ENCODE measurements at regions not wholly inside any gene's neighbourhood (a gene's known extent, or its start where the extent isn't known, plus 50 kb on each side); places are given as distances from the start of the nearest gene placed in this dataset.
"Not testable (repeated sequence)": the region's sequence is repeated elsewhere in the genome, so short reads cannot be mapped to it uniquely, and the experiment has no call there.

DNA sequence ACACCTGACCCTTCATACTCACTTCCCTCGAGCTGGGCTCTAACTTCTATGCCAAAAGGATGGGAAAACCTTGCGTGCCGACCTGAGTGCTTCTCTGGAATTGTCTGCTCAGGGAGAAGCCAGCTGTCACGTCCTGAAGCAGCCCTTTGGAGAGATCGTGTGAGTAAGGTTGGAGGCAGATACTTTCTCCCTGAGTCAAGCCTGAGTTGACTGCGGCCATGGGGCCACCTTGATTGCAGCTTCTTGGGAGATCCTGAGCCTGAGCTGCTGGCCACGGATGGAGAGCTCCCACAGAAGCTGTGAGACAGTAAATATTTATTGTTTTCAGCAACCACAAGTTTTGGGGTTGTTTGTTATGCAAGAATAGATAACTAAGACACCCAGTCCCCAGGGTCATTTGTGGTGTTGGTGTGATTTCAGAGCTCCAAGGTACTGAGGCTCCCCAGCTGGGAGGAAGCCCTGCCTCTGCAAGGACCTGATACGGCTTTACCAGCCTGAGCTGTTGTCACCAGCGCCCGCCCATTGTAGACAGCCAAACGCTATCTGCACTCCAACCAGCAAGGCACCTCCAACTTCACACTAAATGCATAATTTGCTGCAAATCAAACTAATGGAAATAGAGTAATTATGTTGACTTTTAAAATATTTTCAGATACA lies 531.6 kb downstream of the PTPRU start:
- no peak for DNase-seq

DNA sequence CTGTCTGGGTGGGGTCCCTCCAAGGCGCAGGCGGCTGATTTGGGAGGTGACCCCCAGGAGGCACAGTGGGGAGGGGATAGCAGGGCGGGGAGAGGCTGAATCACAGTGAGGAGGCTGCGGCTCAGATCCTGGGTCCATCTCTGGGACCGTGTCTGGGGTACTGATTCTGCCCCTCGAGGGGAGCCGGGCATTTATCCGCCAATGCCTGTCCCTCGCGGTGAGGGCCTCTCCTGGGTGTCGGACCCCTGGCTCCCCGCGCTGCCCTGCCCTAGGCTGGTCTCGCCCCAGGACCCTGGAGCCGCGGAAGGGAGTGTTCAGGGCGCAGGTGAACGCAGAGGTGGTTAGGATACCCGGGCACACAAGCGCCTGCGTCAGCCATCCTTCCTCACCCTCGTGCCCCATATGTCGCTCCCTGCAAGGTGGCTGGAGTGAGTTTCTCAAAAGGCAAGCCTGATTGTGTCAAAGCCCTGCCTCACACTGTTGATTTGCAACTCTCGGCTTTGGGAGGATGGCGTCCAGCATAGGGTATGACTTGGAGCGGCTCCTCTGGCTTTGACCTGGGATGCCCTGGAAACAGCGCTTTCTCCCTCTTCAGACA lies 530.9 kb downstream of the PTPRU start:
- no peak for DNase-seq

DNA sequence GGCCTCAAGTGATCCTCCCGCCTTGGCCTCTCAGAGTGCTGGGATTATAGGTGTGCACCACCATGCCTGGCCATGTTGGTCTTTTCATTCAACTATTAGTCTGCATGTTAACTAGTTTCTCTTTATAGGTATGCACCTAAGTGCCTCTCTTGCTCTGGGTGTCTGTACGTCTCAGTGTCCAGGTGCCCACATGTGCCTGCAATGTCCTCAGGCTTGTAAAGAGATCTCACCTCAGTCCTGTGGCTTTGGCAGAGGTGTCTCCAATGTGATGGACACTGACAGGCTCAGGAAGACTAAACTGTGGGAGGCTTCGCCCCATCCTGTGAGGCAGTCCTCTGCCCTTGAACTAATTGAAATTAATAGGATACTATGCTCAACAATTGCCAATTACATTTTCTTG lies 526.3 kb downstream of the PTPRU start:
- DNase-seq = no peak

DNA sequence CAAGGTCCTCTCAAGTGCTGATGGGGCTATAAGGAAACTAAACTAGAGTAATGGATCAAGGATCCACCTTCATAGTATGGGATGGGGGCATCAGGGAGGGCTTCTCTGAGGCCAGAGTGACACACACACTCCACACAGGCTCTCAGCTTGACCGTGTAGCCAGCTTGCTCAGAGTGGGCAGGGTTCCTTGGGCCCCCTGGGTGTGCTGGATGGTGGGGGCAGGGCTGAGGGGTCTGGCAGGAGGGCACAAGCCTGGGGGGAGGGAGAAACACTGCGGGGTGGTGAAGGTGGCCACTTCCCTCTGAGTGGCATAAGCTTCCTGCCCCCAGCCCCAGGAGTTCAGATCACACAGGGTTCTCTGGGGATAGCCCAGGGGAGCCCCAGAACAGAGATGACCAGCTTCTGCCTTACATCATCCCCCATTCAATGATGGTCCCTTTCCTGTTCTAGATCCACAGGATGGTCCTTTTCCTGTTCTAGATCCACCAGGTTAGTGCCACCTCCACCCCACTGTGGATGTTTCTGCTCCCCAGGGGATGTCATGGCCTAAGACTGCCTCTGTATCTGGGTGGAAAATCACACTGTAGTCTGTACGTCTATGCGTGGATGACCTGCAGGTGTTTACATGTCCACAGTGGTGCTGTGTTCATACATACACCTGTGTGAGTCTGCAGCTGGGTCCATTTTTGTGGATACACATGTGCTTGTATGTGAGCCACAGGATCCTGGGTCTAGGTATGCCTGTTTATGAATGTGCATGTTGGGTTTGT lies 525.0 kb downstream of the PTPRU start:
- DNase-seq = no peak

DNA sequence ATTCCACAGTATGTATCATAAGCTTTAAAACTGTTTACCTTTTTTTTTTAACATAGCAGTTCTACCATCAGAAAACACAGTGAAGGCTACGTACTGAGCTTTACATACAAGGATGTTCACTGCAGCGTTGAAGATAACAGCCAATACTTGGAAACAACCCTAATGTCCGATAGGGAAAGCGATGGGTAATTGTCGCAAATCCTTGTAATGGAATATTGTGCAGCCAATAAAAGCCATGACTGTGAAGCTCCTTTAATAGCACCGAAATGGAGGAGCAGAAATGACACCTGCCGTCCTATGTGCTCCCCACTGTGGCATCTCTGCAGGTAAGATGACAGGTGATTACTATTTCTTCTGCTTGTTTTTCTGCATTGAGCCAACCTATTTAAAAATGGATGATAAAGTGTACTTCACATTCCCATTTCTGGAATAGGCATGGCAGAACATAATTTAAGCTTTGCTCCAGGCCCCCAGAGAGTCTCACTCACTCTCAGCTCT lies 523.8 kb downstream of the PTPRU start:
- no peak for DNase-seq

DNA sequence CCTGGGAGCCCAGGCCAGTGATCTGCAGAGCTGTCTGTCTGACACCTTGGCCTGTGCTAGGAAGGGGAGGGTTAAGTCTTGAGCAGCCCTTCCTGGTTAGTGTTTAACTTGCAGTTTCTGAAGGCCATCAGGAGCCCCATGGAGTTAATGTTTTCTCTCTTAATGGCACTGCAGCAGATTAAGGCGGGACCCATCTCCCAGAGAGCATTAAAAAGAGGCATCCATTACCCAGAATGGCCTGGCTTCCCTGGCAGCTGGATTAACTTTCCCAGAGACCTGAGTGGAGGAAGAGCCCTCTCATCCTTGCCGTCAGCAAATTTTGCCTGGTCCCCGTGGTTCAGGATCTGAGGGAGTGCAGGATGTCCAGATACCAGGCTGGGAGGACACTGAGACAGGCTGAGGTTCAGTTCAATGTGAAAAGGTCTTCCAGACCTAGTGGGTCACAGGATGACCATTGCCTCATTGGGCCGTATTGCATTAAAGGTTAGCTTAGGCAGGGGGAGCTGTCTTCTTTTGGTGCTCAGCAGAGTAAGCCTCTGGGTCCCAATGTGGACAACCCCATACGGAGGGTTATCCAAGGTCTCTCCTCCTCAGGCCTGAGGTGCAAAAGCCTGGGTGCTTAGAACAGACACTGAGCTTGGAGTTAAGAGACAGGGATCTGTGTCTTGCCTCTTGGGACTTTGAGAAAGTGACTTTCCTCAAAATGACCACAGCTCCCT lies 522.6 kb downstream of the PTPRU start:
- DNase-seq = no peak

DNA sequence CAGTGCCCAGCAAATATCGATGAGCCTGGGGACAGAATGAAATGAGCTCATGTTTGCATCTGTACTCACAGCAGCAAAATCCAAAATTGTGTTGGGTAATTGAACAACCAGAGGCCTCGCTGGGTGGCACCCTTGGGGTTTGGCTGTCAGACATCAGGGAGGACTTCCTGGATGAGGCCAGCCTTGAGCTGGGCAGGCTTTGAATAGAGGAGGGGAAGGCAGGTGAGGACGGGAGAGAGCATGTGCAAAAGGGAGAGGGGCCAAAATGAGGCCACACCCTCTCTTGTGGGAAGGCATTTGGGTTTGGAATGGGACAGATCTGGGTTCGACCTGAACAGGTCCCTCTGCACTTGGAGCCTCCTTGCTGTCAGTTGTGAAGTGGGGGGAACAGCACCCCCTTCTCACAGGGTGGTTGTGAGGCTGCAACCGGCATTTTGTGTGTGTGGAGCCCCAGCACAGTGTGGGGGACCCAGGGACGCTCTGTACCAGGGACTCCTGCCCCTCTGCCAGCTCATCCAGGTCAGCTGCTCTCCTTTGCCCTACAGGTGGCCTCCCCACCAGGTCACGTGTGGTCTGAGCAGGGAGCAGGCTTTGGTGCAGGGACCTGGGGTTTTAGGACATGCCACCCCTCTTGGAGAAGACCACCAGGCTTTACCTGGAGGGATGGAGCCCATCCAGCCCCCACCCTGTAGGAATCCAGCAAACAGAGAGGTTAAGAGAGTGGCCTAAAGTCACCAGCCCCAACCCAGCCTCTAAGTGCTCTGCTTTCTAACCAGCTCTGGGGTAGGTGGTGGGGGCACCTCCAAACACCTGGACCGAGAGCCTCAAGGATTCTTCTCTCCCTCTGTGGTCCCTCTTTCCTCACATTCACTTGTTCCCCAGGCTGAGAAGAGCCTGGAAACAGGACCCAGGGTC lies 521.8 kb downstream of the PTPRU start:
- no peak for DNase-seq

DNA sequence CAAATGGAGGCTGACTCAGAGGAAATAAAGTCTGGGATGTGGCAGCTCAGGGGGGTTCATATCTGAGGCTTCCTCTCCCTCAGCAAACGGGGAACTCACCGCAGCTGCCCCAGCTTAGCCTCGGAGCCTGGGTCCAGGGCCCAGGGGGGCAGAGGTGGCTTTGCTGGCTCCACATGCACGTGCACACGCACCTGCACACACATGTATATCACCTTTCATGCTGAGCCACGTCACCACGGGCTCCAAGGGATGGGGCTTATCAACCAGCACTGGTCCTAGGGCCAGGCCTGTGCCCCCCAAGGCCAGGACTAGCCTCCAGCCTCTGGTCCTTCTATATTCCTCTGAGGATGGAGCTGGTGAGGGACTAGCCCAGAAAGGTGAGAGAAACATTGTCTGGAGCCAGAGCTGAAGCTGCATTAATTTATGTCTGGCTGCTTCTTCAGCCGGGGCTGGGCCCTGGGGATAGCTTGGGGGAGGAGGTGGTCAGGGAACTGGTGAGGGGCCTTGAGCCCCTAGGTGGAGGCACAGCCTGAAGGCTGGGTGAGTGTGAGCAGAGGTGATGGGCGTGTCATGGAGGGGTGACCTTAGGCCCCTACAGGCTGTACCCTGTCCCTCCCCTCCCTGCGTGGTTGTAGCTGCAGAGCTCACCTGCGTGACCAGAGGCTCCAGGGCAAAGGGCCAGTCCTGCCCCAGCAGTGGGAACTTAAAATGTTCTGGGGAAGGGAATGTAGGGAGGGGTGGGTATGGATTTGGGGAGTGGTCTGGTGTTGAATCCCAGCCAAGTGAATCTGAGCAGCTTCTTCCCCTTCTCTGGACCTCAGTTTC lies 520.8 kb downstream of the PTPRU start:
- DNase-seq = no peak

DNA sequence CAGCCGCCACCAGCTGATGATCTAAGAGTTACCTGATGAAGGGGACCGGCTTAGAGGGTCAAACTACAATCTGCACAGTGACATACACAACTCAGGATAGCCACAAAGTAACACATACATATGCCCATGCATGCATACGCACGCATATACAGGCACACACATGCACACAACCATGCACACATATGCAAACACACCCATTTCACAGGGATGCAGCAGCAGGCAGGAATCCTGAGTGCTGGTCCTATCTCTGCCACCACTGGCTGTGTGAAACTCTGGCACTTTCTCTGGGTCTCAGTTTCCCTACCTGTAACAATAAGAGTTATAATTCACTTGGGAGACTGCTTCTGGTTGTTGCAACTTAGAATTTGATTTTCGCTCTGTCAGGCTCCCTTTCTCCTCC lies 520.2 kb downstream of the PTPRU start:
- DNase-seq = no peak

DNA sequence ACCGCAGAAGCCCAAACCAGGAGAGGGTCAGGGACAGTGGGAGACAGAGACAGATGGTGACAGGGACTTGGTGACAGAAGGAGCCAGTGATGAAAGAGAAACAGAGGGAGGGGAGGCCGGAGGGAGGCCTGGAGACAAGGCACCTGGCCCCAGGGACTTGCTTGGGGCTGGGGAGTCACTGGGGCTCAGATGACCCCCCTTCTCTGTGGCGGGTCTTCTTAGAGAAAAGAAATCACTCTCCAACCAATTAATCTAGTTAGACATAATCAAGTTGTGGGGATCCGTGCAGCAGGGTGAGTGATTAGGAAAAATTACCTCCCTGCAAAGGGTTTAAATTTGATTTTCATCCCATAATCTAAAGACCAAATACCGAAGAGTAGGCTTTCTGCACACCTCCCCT lies 519.8 kb downstream of the PTPRU start:
- DNase-seq = no peak

DNA sequence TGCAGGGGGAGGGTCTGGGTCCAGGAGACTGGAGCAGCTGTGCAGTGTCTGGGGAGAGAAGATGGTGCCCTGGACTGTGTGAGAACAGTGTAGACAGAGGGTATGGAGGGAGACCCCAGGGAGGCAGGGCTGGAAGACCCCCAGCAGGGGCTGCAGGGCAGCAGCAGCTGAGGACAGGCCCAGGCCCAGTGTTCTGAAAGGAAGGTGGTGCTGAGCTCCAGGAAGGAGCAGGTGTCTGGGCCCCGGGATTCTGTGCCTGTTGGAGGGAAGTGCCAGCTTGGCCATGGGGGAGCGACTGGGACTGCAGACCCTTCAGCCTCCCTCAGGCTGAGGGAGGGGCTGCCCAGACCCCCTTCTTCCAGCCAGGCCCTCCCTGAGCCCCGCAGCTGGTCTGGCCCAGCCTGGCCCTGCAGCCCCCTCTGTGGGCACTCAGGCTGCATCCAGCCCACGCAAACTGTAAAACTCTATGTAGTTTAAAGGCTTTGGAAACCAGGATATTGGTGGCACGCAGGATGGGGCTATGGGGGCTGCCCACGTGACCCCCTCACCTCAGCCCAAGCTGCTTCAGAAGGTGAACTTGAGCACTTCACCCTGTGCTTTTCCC lies 519.2 kb downstream of the PTPRU start:
- DNase-seq = not testable (repeated sequence)

DNA sequence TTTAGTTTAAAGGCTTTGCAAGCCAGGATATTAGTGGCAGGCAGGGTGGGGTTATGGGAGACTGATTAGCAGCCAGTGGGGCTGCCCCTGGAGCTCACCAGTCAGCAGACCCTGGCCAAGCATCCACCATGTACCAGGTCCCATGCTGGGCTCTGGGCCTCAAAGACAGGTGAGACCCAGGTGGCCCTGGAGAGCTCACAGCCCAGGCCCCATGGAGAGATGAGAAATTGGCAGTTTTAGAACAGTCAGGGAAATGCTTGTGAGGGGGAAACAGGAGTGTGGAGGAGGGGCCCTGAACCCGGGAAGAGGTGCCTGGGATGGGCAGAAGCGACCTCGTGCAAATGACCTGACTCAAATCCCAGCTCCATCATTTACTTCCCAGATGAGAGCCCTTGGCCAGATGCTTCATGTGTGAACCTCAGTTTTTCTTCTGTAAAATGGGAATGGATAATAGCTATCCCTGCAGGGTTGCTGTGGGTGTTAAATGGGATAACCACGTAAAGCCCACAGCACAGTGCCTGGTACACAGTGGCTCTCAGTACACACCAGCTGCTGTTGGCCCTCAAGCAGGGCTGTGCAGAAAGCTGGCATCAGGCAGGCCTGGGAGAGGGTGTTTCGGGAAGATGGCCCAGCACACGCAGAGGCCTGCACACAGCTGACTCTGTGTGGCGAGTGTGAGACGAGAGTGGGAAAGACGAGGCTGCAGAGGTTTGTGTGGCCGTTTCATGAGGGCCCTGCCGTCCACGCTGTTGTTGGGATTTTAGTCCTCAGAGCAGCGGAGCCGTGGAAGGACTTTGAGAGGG lies 518.5 kb downstream of the PTPRU start:
- DNase-seq = no peak

DNA sequence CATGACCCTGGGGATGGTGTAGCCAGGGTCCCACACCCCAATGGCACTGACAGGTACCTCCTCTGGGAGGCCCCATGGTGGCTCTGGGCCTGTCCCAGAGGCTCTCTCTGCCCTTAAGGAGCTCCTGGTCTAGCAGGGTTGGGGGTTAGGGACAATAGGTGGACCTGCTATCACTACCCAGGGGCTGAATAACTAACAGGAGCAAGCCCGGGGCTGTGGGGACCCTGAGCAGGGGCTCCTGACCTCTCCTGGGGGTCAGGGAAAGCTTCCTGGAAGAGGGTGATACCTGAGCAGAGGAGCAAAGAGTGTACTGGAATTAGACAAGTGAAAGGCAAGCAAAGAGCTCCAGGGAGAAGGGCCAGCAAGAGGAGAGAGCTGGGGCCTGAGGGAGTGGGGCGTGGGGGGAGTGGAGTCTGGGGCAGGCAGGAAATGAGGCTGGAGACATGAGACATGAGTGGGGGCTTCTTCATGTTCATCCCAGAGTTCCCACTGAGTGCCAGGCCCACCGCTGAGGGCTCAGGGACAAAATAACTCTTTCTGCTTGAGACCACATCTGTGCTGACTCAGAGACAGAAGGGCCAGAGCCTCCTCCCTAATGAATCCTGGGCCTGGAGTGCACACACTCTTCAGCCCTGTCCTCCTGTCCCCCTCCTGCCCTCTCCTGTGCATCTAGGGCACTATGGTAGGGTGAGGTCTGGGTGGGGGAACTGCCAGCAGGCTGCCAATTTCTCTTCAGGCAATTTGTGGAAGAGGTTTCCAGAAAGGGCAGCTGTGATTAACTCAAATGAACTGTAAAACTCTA lies 517.6 kb downstream of the PTPRU start:
- no peak for DNase-seq

DNA sequence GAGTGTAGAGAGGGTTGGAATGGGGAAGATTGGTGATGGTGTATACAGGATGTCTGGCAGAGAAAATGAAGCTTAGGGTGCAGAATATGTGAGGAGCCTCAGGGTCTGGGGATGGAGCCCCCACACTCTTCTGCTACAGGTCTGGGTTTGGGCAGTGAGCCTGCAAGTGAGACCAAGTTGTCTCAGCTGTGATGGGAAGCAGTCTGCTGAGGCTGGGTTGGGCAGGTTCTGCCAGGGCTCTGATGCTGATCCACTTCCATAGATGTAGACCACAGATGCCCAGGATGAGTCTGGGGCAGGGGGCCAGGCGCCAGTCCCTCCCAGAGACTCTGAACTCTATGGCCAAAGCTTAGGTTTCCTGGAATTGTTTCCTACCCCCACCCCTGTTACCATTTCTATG lies 516.9 kb downstream of the PTPRU start:
- no peak for DNase-seq

DNA sequence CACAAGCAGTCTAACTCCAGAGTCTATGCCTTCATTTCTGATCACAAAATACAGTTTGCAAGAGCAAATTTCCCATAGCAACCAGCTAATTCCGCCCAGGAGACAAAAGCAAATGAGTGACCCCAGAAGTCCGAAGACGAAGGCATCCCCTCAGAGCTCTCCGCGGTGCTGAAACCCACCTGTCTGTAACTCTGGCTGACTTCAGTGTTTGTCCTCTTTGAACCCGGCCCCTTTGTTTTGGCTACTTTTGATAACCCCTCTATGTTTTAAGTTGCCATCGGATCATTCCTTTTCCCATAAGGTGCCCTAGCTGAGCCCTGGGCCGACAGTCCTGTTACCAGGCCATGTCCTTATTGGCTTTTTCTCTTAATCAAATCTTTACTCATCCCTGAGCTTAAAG lies 515.8 kb downstream of the PTPRU start:
- no peak for DNase-seq

DNA sequence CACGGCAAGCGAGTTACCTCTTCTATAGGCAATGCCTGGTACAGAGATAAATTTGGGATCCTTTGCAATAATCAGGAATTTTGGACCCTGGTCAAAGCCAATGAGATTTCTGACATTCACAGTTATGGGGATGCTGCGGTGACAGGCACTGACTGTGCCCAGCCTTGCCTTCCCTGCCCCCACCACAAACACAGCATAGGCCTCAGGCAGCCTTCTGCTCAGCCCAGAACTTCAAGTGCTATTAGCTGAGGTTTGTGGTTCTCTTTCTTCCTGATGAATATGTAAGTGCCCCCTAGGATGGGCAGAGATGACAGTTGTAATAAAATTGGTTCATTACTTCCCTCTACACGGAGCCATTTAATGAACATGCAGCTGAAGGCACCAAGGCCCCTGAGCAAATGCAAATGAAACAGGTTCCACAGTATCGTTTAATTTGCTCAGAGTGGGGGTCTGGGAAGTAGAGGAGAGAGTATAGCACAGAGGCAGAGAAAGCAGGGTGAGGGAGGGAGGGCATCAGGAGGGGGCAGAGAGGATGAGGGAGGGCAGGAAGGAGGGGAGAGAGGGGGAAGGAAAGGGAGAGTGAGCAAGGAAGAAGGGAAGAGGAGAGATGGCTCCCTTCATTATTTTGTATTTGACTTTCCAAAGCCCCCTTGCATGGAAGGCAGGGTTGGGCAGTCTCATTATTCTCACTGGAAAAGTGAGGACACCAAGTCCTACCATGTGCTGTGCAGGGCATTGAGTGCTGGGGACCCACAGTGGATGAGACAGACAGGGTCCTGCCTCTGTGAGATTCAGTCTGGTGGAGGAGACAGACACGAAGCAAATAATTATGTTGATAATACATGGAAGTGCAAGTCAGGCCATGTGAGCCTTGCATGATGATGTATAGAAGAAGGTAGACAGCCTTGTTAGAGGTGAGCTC lies 513.0 kb downstream of the PTPRU start:
- DNase-seq = no peak

DNA sequence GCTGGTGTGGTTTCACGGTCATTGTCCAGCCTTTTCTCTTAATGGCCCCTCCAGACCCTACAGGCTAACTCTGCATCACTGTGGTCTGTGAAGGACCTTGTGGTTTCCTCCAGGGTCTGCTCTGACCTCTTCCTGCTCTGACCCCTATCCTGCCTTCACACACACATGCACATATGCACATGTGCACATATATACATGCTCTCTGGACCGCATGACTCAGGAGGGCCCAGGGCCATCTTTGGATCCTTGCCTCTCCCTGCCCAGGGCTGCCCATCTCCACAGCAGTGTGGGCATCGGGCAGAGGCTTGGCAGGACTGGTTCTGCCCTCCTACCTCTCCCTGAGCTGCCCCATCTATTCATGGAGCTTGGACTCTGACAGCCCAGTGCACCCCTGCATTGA lies 510.9 kb downstream of the PTPRU start:
- no peak for DNase-seq

DNA sequence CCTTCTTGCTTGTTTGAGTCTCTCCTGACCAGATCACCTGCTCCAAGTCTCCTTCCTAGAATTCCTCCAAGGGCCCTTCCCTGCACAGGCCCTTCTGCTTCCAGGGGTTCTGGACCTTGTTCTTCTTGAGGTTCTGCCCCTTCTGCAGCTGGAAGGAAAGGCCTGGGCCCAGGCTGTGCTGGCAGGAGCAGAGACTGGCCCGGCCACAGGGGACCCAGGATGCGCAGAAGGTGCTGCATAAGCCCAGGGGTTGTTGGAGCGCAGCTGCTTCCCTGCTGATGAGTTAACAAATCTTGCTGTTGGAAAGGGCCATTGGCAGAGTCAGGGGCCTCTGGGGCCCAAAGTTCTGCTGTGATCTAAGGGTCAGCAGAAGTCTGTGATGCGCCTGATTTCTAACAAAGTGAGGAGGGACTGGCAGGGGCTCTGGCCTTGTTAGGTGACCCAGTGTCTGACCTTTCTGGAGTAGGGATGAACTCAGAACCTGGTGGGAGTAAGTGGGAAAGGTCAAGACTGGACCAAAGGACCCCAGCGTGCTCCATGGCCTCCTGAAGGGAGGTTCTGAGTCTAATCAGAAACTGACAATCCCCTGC lies 509.8 kb downstream of the PTPRU start:
- no peak for DNase-seq

All from CD4-positive, alpha-beta T cell treated with Interleukin-1 beta for 1 hour (primary cell).